Nephron progenitor cell (in vitro differentiated cells): ENCODE measurements at regions not wholly inside any gene's neighbourhood (a gene's known extent, or its start where the extent isn't known, plus 50 kb on each side); places are given as distances from the start of the nearest gene placed in this dataset.

Experiments used
- DNase-seq: peaks from one replicate; pipeline ENCODE4 v3.0.0; 2021
- H3K27ac Mint-ChIP-seq: 2 replicates; pipeline ENCODE4 v1.8.0; 2021; ENCODE audit warnings: mild to moderate bottlenecking, moderate library complexity, mixed read lengths
- H3K27me3 Mint-ChIP-seq: 2 replicates; pipeline ENCODE4 v1.8.0; 2021; ENCODE audit warnings: mild to moderate bottlenecking, low read depth, mixed read lengths; ENCODE audit not compliant: poor library complexity
- H3K36me3 Mint-ChIP-seq: 2 replicates; pipeline ENCODE4 v1.8.0; 2021; ENCODE audit warnings: low read depth, mixed read lengths
- H3K4me1 Mint-ChIP-seq: 2 replicates; pipeline ENCODE4 v1.8.0; 2021; ENCODE audit warnings: mixed read lengths
- H3K4me3 Mint-ChIP-seq: 2 replicates; pipeline ENCODE4 v1.8.0; 2021; ENCODE audit warnings: mild to moderate bottlenecking, moderate library complexity, mixed read lengths
- H3K9me3 Mint-ChIP-seq: 2 replicates; pipeline ENCODE4 v1.8.0; 2021; ENCODE audit warnings: mild to moderate bottlenecking, moderate library complexity, mixed read lengths
- CTCF ChIP-seq: fragments of 200-600 bp; sonication (generic); IDR thresholded peaks from 2 replicates; pipeline ENCODE4 v1.5.0; 2021; ENCODE audit warnings: antibody characterized with exemption

GRCh38 chr13:40863723-40864122, 74.3 kb downstream of the SLC25A15 start:
- peaks cover 20% of the 10 kb centered on the region for H3K9me3 Mint-ChIP-seq
- peaks cover 2% of the 10 kb centered on the region for H3K27me3 Mint-ChIP-seq
- no peaks in the 10 kb centered on the region for H3K4me1 Mint-ChIP-seq
- no peak for TF ChIP-seq CTCF
- no peak for DNase-seq
- no peaks in the 10 kb centered on the region for H3K36me3 Mint-ChIP-seq
- no peak overlapping the region for H3K4me3 Mint-ChIP-seq
- no peak overlapping the region for H3K27ac Mint-ChIP-seq

GRCh38 chr13:40874138-40874779, 84.8 kb downstream of the SLC25A15 start:
- no peaks in the 10 kb centered on the region for H3K4me1 Mint-ChIP-seq
- H3K9me3 Mint-ChIP-seq = peaks cover 85% of the 10 kb centered on the region
- no peak overlapping the region for H3K4me3 Mint-ChIP-seq
- no peak for TF ChIP-seq CTCF
- no peak overlapping the region for H3K27ac Mint-ChIP-seq
- H3K27me3 Mint-ChIP-seq = no peaks in the 10 kb centered on the region
- DNase-seq = no peak
- H3K36me3 Mint-ChIP-seq = peaks cover 87% of the 10 kb centered on the region

- Mint-ChIP-seq H3K36me3 (peaks cover 95% of the 10 kb centered on the region), H3K4me1 (no peaks in the 10 kb centered on the region), H3K4me3 (no peak overlapping the region), H3K27ac (no peak overlapping the region), H3K9me3 (peaks cover 93% of the 10 kb centered on the region), H3K27me3 (no peaks in the 10 kb centered on the region)
- TF ChIP-seq CTCF = no peak
- DNase-seq = no peak
Observed at GRCh38 chr13:40875044-40875443, 85.6 kb downstream of the SLC25A15 start.

- TF ChIP-seq CTCF = no peak
- no peaks in the 10 kb centered on the region for H3K27me3 Mint-ChIP-seq
- no peaks in the 10 kb centered on the region for H3K4me1 Mint-ChIP-seq
- peaks cover 95% of the 10 kb centered on the region for H3K36me3 Mint-ChIP-seq
- no peak overlapping the region for H3K27ac Mint-ChIP-seq
- no peak for DNase-seq
- H3K9me3 Mint-ChIP-seq = peaks cover 93% of the 10 kb centered on the region
- H3K4me3 Mint-ChIP-seq = no peak overlapping the region
Observed at GRCh38 chr13:40875583-40875982, 86.2 kb downstream of the SLC25A15 start.

GRCh38 chr13:40876020-40876738, 86.8 kb downstream of the SLC25A15 start:
- Mint-ChIP-seq H3K9me3 (peaks cover 92% of the 10 kb centered on the region), H3K27ac (no peak overlapping the region), H3K36me3 (peaks cover 95% of the 10 kb centered on the region), H3K4me3 (no peak overlapping the region), H3K27me3 (no peaks in the 10 kb centered on the region), H3K4me1 (no peaks in the 10 kb centered on the region)
- TF ChIP-seq CTCF = no peak
- DNase-seq = no peak

- Mint-ChIP-seq H3K4me3 (no peak overlapping the region), H3K4me1 (no peaks in the 10 kb centered on the region), H3K27ac (no peak overlapping the region), H3K27me3 (peaks cover 7% of the 10 kb centered on the region), H3K36me3 (peaks cover 84% of the 10 kb centered on the region), H3K9me3 (peaks cover 81% of the 10 kb centered on the region)
- DNase-seq = no peak
- TF ChIP-seq CTCF = no peak
Observed at GRCh38 chr13:40878321-40878720, 88.9 kb downstream of the SLC25A15 start.
